Memory B cell (primary cell): ENCODE measurements at regions not wholly inside any gene's neighbourhood (a gene's known extent, or its start where the extent isn't known, plus 50 kb on each side); places are given as distances from the start of the nearest gene placed in this dataset.
"Not testable (repeated sequence)": the region's sequence is repeated elsewhere in the genome, so short reads cannot be mapped to it uniquely, and the experiment has no call there.

ENCODE experiments used
- ATAC-seq: fragments of 150-1000 bp; cut with Tn5 transposase; 2 replicates; pipeline ENCODE4 v1.10.0; 2021; ENCODE audit warnings: low read depth, mild to moderate bottlenecking, moderate library complexity
- DNase-seq, 2 donors: peaks; one replicate each; pipeline ENCODE4 v3.0.0; 2022; ENCODE audit warnings: low spot score in 2 of 2
- H3K27ac Mint-ChIP-seq: one replicate; pipeline ENCODE4 v1.8.0; 2022; ENCODE audit warnings: mild to moderate bottlenecking, moderate library complexity, mixed read lengths
- H3K27me3 Mint-ChIP-seq: one replicate; pipeline ENCODE4 v1.8.0; 2022; ENCODE audit warnings: mixed read lengths
- H3K36me3 Mint-ChIP-seq: one replicate; pipeline ENCODE4 v1.8.0; 2022; ENCODE audit warnings: mild to moderate bottlenecking, mixed read lengths
- H3K4me1 Mint-ChIP-seq: one replicate; pipeline ENCODE4 v1.8.0; 2022; ENCODE audit warnings: mixed read lengths
- H3K4me3 Mint-ChIP-seq: one replicate; pipeline ENCODE4 v1.8.0; 2022; ENCODE audit warnings: mild to moderate bottlenecking, moderate library complexity, mixed read lengths
- H3K9me3 Mint-ChIP-seq: one replicate; pipeline ENCODE4 v1.8.0; 2022; ENCODE audit warnings: mixed read lengths

DNA sequence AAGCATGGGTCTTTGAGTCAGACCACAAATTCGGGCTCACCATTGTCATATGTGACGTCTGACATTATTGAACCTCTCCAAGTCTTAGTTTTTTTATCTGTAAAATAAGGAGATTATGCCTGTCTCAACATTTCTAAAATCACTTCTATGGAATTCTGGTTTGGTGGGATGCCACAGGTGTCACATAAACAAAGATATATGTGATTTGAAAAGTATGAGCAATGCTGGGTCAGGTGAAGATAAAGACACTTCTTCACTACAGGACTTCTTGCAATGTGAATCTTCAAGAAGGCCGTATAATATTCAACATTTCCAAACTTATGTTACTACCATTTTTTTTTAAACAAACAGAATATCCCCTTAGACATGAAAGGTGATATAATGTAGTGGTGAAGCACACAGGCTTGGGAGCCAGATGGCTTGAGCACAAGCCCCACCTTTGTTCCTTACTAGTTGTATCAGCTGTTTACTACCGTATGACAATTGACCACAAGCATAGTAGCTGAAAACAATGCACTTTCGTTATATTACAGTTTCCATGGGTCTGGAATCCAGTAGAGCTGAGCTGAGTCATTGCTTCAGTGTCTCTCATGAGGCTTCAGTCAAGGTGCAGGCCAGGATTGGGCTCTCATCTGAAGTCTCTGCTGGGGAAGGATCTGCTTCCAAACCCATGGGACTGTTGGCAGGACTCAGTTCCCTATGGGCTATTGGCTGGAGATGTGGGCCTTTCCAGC is 87.7 kb downstream of the UTP18 start:
- ATAC-seq (no peak), DNase-seq (no peak)
- Mint-ChIP-seq H3K9me3 (no peaks in the 10 kb centered on the region), H3K4me1 (no peaks in the 10 kb centered on the region), H3K27me3 (peaks cover 12% of the 10 kb centered on the region), H3K4me3 (no peak overlapping the region), H3K36me3 (no peaks in the 10 kb centered on the region), H3K27ac (no peak overlapping the region)

DNA sequence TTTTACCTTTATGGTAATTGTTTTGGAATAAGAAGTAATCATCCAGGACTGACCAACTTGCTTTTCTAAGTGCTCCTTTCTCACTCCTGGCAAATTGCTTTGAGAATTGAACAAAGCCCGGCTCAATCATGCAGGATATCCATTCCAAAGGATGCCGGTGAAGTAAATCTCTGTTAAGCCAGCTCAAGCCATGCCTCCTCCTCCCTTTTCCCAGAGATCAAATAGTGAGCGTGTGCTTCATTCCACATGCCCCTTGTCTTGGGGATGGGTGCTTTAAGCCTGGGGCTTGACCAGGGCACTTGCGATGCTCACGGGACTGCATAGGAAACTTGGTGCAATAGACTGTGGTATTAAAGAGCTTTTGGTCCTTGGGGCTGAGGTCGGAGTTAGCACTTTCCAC is 90.7 kb downstream of the UTP18 start:
- ATAC-seq (no peak), DNase-seq (no peak)
- no peaks in the 10 kb centered on the region for H3K4me1 Mint-ChIP-seq
- H3K9me3 Mint-ChIP-seq, result no peaks in the 10 kb centered on the region
- no peak overlapping the region for H3K27ac Mint-ChIP-seq
- H3K4me3 Mint-ChIP-seq, result no peak overlapping the region
- H3K27me3 Mint-ChIP-seq, result peaks cover 9% of the 10 kb centered on the region
- no peaks in the 10 kb centered on the region for H3K36me3 Mint-ChIP-seq

DNA sequence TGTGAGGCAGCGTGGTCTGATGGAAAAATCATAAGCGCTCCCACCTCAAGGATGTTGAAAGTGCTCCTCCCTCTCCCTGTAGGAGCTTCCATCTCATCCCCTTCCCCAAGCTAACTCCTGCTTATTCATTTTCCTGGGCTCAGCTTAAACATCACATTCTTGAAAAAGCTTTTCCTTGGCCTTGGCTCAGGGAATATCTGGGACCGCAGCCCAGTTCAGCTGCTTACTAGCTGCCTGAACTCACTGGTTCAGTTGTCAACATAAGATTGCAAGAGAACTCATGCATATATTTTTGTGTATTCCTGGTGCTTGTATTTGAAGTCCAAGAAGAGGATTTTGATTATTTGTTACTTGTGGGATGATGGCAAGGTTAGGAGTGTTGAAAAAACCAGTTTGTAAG is 91.5 kb downstream of the UTP18 start:
- DNase-seq (no peak), ATAC-seq (no peak)
- Mint-ChIP-seq H3K36me3 (no peaks in the 10 kb centered on the region), H3K4me1 (no peaks in the 10 kb centered on the region), H3K4me3 (no peak overlapping the region), H3K9me3 (no peaks in the 10 kb centered on the region), H3K27me3 (peaks cover 11% of the 10 kb centered on the region), H3K27ac (no peak overlapping the region)

DNA sequence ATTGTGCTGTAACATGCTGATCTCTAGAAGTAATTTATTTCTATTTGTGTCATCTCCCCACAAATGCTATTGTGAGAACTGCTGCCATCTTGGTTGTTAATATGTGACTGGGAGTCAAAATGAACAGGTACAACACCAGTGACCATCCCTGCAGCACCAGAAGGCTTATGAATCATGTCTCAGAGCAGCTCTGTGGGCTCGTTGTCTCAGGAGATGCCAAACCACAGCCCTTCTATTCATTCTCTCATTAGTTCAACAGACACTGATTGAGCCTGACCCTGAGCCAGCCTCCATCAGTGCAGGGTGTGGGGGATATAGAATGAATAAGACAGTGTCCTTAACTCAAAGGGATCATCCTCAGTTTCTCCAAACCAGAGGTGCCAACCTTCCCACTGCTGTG is 92.5 kb downstream of the UTP18 start:
- no peaks in the 10 kb centered on the region for H3K9me3 Mint-ChIP-seq
- no peaks in the 10 kb centered on the region for H3K4me1 Mint-ChIP-seq
- H3K4me3 Mint-ChIP-seq, result no peak overlapping the region
- ATAC-seq, result no peak
- no peaks in the 10 kb centered on the region for H3K36me3 Mint-ChIP-seq
- no peak overlapping the region for H3K27ac Mint-ChIP-seq
- DNase-seq, result no peak
- H3K27me3 Mint-ChIP-seq, result peaks cover 9% of the 10 kb centered on the region

DNA sequence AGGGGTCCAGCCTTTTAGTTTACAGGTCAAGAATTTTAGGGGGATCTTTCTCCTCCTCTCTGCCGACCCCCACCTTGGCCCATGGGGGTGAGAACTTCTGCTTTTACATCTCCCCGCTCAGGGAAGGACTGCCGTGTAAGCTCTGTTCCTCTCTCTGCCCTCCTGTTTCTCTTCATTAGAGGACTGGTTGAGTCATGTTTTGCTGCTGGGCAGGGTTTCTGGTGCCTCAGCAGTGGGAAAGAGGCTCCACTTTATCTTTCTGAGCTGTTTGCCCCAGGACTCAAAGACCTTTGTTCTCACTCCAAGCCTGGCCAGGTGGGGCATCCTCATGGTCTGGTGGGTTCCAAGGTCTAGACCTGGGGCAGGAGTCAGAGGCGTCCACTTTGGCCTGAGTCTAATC is 93.0 kb downstream of the UTP18 start:
- peaks cover 10% of the 10 kb centered on the region for H3K27me3 Mint-ChIP-seq
- DNase-seq, result no peak
- no peaks in the 10 kb centered on the region for H3K9me3 Mint-ChIP-seq
- ATAC-seq, result no peak
- no peak overlapping the region for H3K4me3 Mint-ChIP-seq
- no peaks in the 10 kb centered on the region for H3K4me1 Mint-ChIP-seq
- no peaks in the 10 kb centered on the region for H3K36me3 Mint-ChIP-seq
- H3K27ac Mint-ChIP-seq, result no peak overlapping the region

- Mint-ChIP-seq H3K4me1 (no peaks in the 10 kb centered on the region), H3K4me3 (no peak overlapping the region), H3K36me3 (no peaks in the 10 kb centered on the region), H3K27me3 (peaks cover 7% of the 10 kb centered on the region), H3K27ac (no peak overlapping the region), H3K9me3 (no peaks in the 10 kb centered on the region)
- DNase-seq, result no peak
- ATAC-seq, result no peak
These were observed 94.6 kb downstream of the UTP18 start for GRCh38 chr17:51354936-51355335.

DNA sequence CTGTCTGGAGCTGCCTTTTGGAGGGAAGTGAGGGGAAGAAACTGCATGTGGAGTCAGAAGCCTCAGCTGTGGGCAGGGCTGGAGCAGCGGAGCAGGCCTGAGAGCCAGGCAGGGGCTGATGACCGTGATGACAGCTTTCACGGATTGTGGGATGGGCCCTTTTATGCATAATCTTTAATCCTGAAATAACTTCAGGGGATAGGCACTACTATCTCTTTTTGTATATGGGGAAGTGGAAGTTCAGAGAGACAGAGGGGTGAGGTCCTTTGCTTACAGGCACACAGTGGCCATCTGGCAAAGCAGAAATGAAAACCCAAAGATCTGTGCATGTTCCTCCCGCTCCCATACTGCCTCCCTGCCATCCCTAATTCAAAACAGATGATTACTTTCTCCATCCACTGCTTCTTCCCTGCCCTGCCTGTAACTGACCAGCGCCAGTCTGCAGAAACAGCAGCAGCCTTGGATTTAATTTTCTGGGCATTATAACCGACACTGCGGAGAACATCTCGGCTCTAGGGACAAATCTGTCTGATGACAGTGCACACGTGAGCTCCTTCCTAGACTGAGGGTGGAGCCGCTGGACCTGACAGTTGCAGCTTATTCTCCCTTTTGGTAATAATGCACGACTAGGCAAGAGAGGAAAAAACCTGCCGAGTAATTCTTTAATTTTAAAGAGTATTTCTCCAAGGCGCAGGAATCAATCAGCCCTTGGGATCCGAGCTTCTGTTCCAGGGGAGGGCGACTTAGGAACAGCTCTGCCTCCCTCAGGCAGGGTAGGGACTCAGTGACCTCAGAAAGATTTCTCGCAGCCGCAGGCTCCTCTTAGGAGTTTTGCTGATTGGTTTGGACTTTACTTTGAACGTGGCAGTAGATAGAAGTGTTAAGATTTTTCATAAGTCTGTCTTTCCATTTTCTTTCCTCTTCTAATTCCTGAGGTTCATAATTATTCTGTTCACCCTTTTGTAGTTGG is 95.4 kb downstream of the UTP18 start:
- DNase-seq, result no peak
- Mint-ChIP-seq H3K4me3 (no peak overlapping the region), H3K36me3 (no peaks in the 10 kb centered on the region), H3K9me3 (no peaks in the 10 kb centered on the region), H3K4me1 (no peaks in the 10 kb centered on the region), H3K27ac (no peak overlapping the region), H3K27me3 (peaks cover 7% of the 10 kb centered on the region)
- no peak for ATAC-seq

GRCh38 chr17:51359055-51359454 is 98.7 kb downstream of the UTP18 start:
- H3K27ac Mint-ChIP-seq, result no peak overlapping the region
- H3K27me3 Mint-ChIP-seq, result peaks cover 7% of the 10 kb centered on the region
- no peaks in the 10 kb centered on the region for H3K4me1 Mint-ChIP-seq
- no peak for DNase-seq
- H3K36me3 Mint-ChIP-seq, result no peaks in the 10 kb centered on the region
- no peaks in the 10 kb centered on the region for H3K9me3 Mint-ChIP-seq
- H3K4me3 Mint-ChIP-seq, result no peak overlapping the region
- no peak for ATAC-seq

DNA sequence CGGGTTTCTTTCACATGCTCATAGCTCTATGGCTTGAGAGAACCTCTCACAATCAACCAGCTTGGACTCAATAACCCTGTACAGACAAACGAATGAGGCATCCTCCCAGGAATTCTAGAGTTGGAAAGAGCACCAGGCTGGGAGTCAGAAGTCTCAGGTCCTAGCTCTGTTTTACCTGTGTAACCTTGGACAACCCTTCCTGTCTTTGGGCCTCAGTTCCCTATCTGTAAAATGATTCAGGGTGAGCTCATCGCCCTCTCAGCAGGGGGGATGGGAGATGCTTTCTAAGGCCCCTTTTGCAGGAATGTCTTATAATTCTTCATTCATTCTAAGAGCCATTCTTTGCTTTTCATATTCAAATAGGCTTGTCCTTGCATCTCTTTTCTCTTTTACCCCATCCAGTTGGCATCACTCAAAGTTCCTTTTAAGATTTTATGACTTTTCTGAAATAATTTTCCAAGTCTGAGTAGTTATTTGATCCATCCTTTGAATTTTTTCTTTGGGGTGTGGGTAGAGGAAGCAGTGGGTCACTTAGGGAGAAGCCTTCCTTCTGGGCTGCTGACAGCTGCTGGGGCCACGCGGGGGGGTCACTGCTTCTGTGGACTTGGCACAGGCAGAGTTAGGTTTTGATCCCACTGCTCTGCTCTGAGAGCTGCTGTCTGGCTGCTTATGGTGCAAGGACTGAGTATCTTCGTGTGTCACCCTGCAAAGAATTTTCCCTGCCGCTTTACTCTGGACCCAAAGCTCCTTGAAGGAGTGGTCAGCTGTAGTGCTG is 102.7 kb downstream of the UTP18 start:
- Mint-ChIP-seq H3K27ac (no peak overlapping the region), H3K36me3 (no peaks in the 10 kb centered on the region), H3K4me1 (peaks cover 3% of the 10 kb centered on the region), H3K27me3 (peaks cover 10% of the 10 kb centered on the region), H3K4me3 (no peak overlapping the region), H3K9me3 (no peaks in the 10 kb centered on the region)
- no peak for ATAC-seq
- DNase-seq, result no peak

DNA sequence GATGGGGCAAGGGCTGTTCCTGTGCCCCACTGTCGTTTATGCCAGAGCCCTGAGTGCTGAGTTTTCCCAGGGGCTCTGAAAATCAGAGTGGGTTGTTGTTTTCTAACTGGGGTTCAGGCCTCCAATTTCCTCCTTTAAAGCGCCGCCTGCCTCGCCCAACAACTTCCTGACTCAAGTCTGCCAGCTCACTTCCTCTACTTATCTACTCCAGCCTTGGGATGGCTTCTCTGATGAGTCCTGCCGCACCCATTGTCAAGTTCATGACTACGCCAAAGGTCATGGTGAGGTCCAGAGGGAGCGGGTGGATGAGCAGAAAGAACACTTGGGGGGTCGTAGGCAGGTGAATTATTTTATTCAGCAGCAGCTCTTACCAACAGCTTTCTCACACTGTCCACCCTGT is 104.7 kb downstream of the UTP18 start:
- Mint-ChIP-seq H3K4me1 (peaks cover 3% of the 10 kb centered on the region), H3K27me3 (peaks cover 11% of the 10 kb centered on the region), H3K36me3 (no peaks in the 10 kb centered on the region), H3K27ac (no peak overlapping the region), H3K4me3 (no peak overlapping the region), H3K9me3 (no peaks in the 10 kb centered on the region)
- no peak for DNase-seq
- ATAC-seq, result no peak

- ATAC-seq, result no peak
- Mint-ChIP-seq H3K36me3 (peaks cover 2% of the 10 kb centered on the region), H3K9me3 (no peaks in the 10 kb centered on the region), H3K4me3 (no peak overlapping the region), H3K27ac (no peak overlapping the region), H3K4me1 (peaks cover 3% of the 10 kb centered on the region), H3K27me3 (peaks cover 12% of the 10 kb centered on the region)
- no peak for DNase-seq
These were observed 106.5 kb downstream of the UTP18 start for GRCh38 chr17:51366866-51367265.

- not testable (repeated sequence) for ATAC-seq, H3K27ac Mint-ChIP-seq, H3K9me3 Mint-ChIP-seq, DNase-seq, H3K4me3 Mint-ChIP-seq, H3K4me1 Mint-ChIP-seq, H3K27me3 Mint-ChIP-seq, H3K36me3 Mint-ChIP-seq
These were observed 107.5 kb downstream of the UTP18 start for GRCh38 chr17:51367836-51368235.

GRCh38 chr17:51371732-51372151 is 111.4 kb downstream of the UTP18 start:
- peaks cover 10% of the 10 kb centered on the region for H3K27me3 Mint-ChIP-seq
- H3K27ac Mint-ChIP-seq, result no peak overlapping the region
- DNase-seq (no peak), ATAC-seq (no peak)
- peaks cover 3% of the 10 kb centered on the region for H3K4me1 Mint-ChIP-seq
- peaks cover 2% of the 10 kb centered on the region for H3K36me3 Mint-ChIP-seq
- H3K9me3 Mint-ChIP-seq, result no peaks in the 10 kb centered on the region
- H3K4me3 Mint-ChIP-seq, result no peak overlapping the region
